Activated CD8-positive, alpha-beta T cell treated with anti-CD3 and anti-CD28 coated beads for 36 hours (primary cell): ENCODE measurements at regions not wholly inside any gene's neighbourhood (a gene's known extent, or its start where the extent isn't known, plus 50 kb on each side); places are given as distances from the start of the nearest gene placed in this dataset.

Source experiments
- ATAC-seq: fragments of 200-7000 bp; cut with Tn5 transposase; one replicate; pipeline ENCODE4 v1.10.0; 2021; ENCODE audit warnings: mild to moderate bottlenecking, moderate library complexity
- CTCF ChIA-PET: fragments of 350-600 bp; sonication (Branson Sonifier 250); formaldehyde crosslinking; loops from one replicate; lab custom pipeline; 2021; ENCODE audit warnings: antibody characterized with exemption; lab: Charles Lee
- POLR2A ChIA-PET: fragments of 350-600 bp; sonication (Branson Sonifier 250); formaldehyde crosslinking; loops from one replicate; lab custom pipeline; 2021; ENCODE audit warnings: antibody characterized with exemption; lab: Charles Lee
- DNase-seq: peaks from one replicate; pipeline ENCODE4 v3.0.0-alpha.2; 2020
- H3K27ac Mint-ChIP-seq: one replicate; pipeline ENCODE4 v1.8.0; 2021; ENCODE audit warnings: mild to moderate bottlenecking, mixed read lengths
- H3K27me3 Mint-ChIP-seq: one replicate; pipeline ENCODE4 v1.8.0; 2021; ENCODE audit warnings: mixed read lengths
- H3K36me3 Mint-ChIP-seq: one replicate; pipeline ENCODE4 v1.8.0; 2021; ENCODE audit warnings: low read depth, mixed read lengths
- H3K4me1 Mint-ChIP-seq: one replicate; pipeline ENCODE4 v1.8.0; 2021; ENCODE audit warnings: low read depth, mixed read lengths
- H3K4me3 Mint-ChIP-seq: one replicate; pipeline ENCODE4 v1.8.0; 2021; ENCODE audit warnings: mild to moderate bottlenecking, moderate library complexity, mixed read lengths
- H3K9me3 Mint-ChIP-seq: one replicate; pipeline ENCODE4 v1.8.0; 2021; ENCODE audit warnings: mixed read lengths
- CTCF ChIP-seq: fragments of 200-600 bp; IDR thresholded peaks from one replicate; pipeline ENCODE4 v1.8.0; 2022; ENCODE audit warnings: antibody characterized with exemption, mild to moderate bottlenecking
- intact Hi-C: fragments of 100-400 bp; cut with micrococcal nuclease; formaldehyde crosslinking; loops from one replicate; pipeline ENCODE4 v1.10.0; 2022

GRCh38 chr22:47435826-47436225 is 673.4 kb downstream of the TBC1D22A start:
- ChIA-PET POLR2A (no interaction called here), CTCF (no interaction called here)
- no peaks in the 10 kb centered on the region for H3K4me1 Mint-ChIP-seq
- no peak for TF ChIP-seq CTCF
- ATAC-seq = no peak
- peaks cover 4% of the 10 kb centered on the region for H3K9me3 Mint-ChIP-seq
- H3K27ac Mint-ChIP-seq = no peak overlapping the region
- H3K4me3 Mint-ChIP-seq = no peak overlapping the region
- intact Hi-C loops = no loop called here
- peaks cover 3% of the 10 kb centered on the region for H3K27me3 Mint-ChIP-seq
- DNase-seq = no peak
- no peaks in the 10 kb centered on the region for H3K36me3 Mint-ChIP-seq

GRCh38 chr22:47435204-47435487 is 672.7 kb downstream of the TBC1D22A start:
- DNase-seq (no peak), ATAC-seq (no peak)
- H3K4me3 Mint-ChIP-seq = no peak overlapping the region
- no peak for TF ChIP-seq CTCF
- POLR2A ChIA-PET = no interaction called here
- H3K27ac Mint-ChIP-seq = no peak overlapping the region
- CTCF ChIA-PET = no interaction called here
- intact Hi-C loops = no loop called here
- H3K4me1 Mint-ChIP-seq = no peaks in the 10 kb centered on the region
- H3K36me3 Mint-ChIP-seq = no peaks in the 10 kb centered on the region
- peaks cover 4% of the 10 kb centered on the region for H3K9me3 Mint-ChIP-seq
- peaks cover 3% of the 10 kb centered on the region for H3K27me3 Mint-ChIP-seq

GRCh38 chr22:47434336-47435203 is 672.1 kb downstream of the TBC1D22A start:
- Mint-ChIP-seq H3K9me3 (peaks cover 2% of the 10 kb centered on the region), H3K4me3 (no peak overlapping the region)
- CTCF ChIA-PET = no interaction called here

GRCh38 chr22:47433627-47434026 is 671.2 kb downstream of the TBC1D22A start:
- H3K27me3 Mint-ChIP-seq = peaks cover 2% of the 10 kb centered on the region
- no peak for DNase-seq
- no peaks in the 10 kb centered on the region for H3K36me3 Mint-ChIP-seq
- ATAC-seq = no peak
- H3K4me1 Mint-ChIP-seq = no peaks in the 10 kb centered on the region
- intact Hi-C loops = no loop called here
- no peak overlapping the region for H3K27ac Mint-ChIP-seq
- POLR2A ChIA-PET = no interaction called here
- TF ChIP-seq CTCF = no peak
- H3K4me3 Mint-ChIP-seq = no peak overlapping the region
- H3K9me3 Mint-ChIP-seq = peaks cover 2% of the 10 kb centered on the region
- CTCF ChIA-PET = no interaction called here

More at GRCh38 chr22:47434336-47435203, 672.1 kb downstream of the TBC1D22A start:
- ATAC-seq = no peak
- TF ChIP-seq CTCF = no peak
- intact Hi-C loops = no loop called here
- DNase-seq = no peak
- no peaks in the 10 kb centered on the region for H3K4me1 Mint-ChIP-seq
- POLR2A ChIA-PET = no interaction called here
- peaks cover 2% of the 10 kb centered on the region for H3K27me3 Mint-ChIP-seq
- no peaks in the 10 kb centered on the region for H3K36me3 Mint-ChIP-seq
- H3K27ac Mint-ChIP-seq = no peak overlapping the region

- no peak for TF ChIP-seq CTCF
- H3K27me3 Mint-ChIP-seq = no peaks in the 10 kb centered on the region
- no peaks in the 10 kb centered on the region for H3K4me1 Mint-ChIP-seq
- H3K9me3 Mint-ChIP-seq = peaks cover 4% of the 10 kb centered on the region
- no peaks in the 10 kb centered on the region for H3K36me3 Mint-ChIP-seq
- ATAC-seq (no peak), DNase-seq (no peak)
- intact Hi-C loops = no loop called here
- H3K4me3 Mint-ChIP-seq = no peak overlapping the region
- no peak overlapping the region for H3K27ac Mint-ChIP-seq
- ChIA-PET CTCF (no interaction called here), POLR2A (no interaction called here)
Measured at GRCh38 chr22:47432683-47433082, 670.2 kb downstream of the TBC1D22A start.
